ENCODE measurements at regions not wholly inside any gene's neighbourhood (a gene's known extent, or its start where the extent isn't known, plus 50 kb on each side); places are given as distances from the start of the nearest gene placed in this dataset.

- no peak for TF ChIP-seq CTCF (conservative IDR thresholded peaks at IDR 0.05)
- no peak for TF ChIP-seq EZH2 (IDR thresholded peaks at IDR 0.05; ENCODE audit: low read depth)
These were observed 173.7 kb upstream of the ID4 start for GRCh38 chr6:19663479-19663878.

All from PC-9 (cell line).